HG03066 (cell line): ENCODE measurements at regions not wholly inside any gene's neighbourhood (a gene's known extent, or its start where the extent isn't known, plus 50 kb on each side); places are given as distances from the start of the nearest gene placed in this dataset.

Experiments used
- ATAC-seq: cut with Tn5 transposase; IDR thresholded peaks from one replicate; pipeline ENCODE4 v1.9.1; 2021; ENCODE audit warnings: low read depth; ENCODE audit not compliant: unreplicated experiment

- no peak for ATAC-seq
Measured at GRCh38 chr2:145226901-145227300, 707.0 kb upstream of the ZEB2 start.

- no peak for ATAC-seq
Measured at GRCh38 chr2:145221516-145221915, 701.6 kb upstream of the ZEB2 start.

GRCh38 chr2:145221032-145221431 is 701.1 kb upstream of the ZEB2 start:
- no peak for ATAC-seq

GRCh38 chr2:145220496-145220895 is 700.6 kb upstream of the ZEB2 start:
- no peak for ATAC-seq

GRCh38 chr2:145207884-145208283 is 688.0 kb upstream of the ZEB2 start:
- no peak for ATAC-seq

GRCh38 chr2:145206496-145207281 is 686.8 kb upstream of the ZEB2 start:
- ATAC-seq: no peak

GRCh38 chr2:145203891-145204290 is 684.0 kb upstream of the ZEB2 start:
- ATAC-seq: no peak

- ATAC-seq: no peak
Measured at GRCh38 chr2:145199827-145200706, 680.1 kb upstream of the ZEB2 start.

- ATAC-seq: no peak
Measured at GRCh38 chr2:145199042-145199441, 679.1 kb upstream of the ZEB2 start.

- no peak for ATAC-seq
Measured at GRCh38 chr2:145198555-145198954, 678.6 kb upstream of the ZEB2 start.

- ATAC-seq: no peak
Measured at GRCh38 chr2:145197944-145198343, 678.0 kb upstream of the ZEB2 start.

GRCh38 chr2:145194673-145195072 is 674.8 kb upstream of the ZEB2 start:
- ATAC-seq: no peak

- no peak for ATAC-seq
Measured at GRCh38 chr2:145190031-145190703, 670.2 kb upstream of the ZEB2 start.

- ATAC-seq: no peak
Measured at GRCh38 chr2:145186303-145186702, 666.4 kb upstream of the ZEB2 start.

- no peak for ATAC-seq
Measured at GRCh38 chr2:145185696-145186095, 665.8 kb upstream of the ZEB2 start.

GRCh38 chr2:145184741-145185651 is 665.1 kb upstream of the ZEB2 start:
- no peak for ATAC-seq

- no peak for ATAC-seq
Measured at GRCh38 chr2:145169285-145169684, 649.4 kb upstream of the ZEB2 start.

- no peak for ATAC-seq
Measured at GRCh38 chr2:145168091-145168490, 648.2 kb upstream of the ZEB2 start.

GRCh38 chr2:145166731-145167302 is 646.9 kb upstream of the ZEB2 start:
- ATAC-seq: no peak

GRCh38 chr2:145161656-145162055 is 641.7 kb upstream of the ZEB2 start:
- ATAC-seq: no peak
